ENCODE measurements at regions not wholly inside any gene's neighbourhood (a gene's known extent, or its start where the extent isn't known, plus 50 kb on each side); places are given as distances from the start of the nearest gene placed in this dataset.

DNA sequence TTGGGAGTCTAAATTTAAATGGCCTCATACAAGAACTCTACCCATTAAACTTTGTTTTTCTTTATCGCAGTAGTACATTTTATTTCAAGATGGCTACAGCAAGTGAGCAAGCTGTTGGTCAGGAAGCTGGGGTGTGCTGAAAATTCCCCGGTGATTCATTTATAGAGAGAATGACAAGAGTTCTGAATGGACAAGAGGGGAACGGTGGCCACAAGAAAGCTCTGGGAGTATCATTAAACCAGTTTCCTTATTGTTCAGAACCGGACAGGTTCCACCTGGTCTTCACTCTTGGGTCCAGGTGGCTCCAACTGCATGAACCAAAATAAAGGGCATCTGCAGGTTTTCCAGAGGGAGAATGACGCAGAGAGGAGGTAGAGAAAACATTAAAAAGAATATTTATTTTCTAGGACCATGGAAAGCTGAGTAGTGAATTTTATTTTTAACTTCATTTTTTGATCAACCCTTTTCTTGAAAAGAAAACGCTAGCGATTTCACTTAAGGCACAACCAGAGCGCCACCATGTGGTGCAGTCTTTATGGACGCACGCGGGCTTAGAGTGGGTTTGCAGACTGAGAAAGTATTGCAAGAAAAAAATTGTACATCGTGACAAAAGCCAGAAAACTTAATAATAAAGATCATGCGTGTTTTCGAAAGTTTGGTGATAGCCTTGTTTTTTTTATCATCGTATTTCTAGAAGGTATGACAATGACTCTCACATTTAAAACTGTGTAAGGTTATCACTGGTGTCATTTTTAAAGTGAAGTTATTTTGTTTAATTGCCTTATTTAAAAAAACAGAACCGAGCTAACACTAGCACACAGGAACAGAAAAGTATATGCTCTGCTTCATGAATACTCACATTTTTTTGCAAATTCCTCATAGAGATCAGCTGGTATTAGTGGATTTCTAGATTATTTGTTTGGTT lies 97.9 kb upstream of the NOL4 start (continued):
- no peak for TF ChIP-seq ZBTB7A (tag by site-specific recombination; IDR thresholded peaks at IDR 0.05; ENCODE audit: low read depth)

DNA sequence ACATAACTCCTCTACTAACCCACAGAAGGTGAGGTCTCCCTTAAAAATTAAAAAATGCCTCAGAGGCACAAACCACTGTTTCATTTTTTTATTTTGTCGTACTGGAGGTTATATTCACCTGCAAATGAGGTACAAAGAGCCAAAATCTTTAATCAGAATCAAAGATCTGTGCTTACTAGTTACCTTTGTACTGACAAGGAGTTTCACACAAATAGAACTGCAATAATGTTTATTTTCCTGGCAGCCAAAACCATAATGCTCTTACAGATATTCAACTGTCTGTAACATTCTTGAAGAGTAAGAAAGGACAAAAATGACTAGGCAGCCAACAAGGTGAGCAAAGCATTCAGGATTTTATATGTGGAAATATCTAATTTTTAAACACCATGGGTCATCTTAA lies 105.1 kb upstream of the NOL4 start:
- H3K9me3 ChIP-seq (ENCODE audit: control insufficient read depth, insufficient read depth, low read depth, low read length) = no peaks in the 10 kb centered on the region
- POLR2A ChIA-PET = no interaction called here
- H3K4me1 ChIP-seq (ENCODE audit: control insufficient read depth, insufficient read depth, low read length) = no peaks in the 10 kb centered on the region
- TF ChIP-seq ZBTB17 (tag by site-specific recombination; IDR thresholded peaks at IDR 0.05) (no peak), MYNN (tag by site-specific recombination; IDR thresholded peaks at IDR 0.05; ENCODE audit: borderline replicate concordance) (no peak), ZNF19 (tag by site-specific recombination; IDR thresholded peaks at IDR 0.05; ENCODE audit: low read depth) (no peak), GLIS1 (tag by site-specific recombination; IDR thresholded peaks at IDR 0.05) (no peak), ZNF140 (tag by site-specific recombination; IDR thresholded peaks at IDR 0.05) (no peak)
- TF ChIP-seq, protein P1, sequence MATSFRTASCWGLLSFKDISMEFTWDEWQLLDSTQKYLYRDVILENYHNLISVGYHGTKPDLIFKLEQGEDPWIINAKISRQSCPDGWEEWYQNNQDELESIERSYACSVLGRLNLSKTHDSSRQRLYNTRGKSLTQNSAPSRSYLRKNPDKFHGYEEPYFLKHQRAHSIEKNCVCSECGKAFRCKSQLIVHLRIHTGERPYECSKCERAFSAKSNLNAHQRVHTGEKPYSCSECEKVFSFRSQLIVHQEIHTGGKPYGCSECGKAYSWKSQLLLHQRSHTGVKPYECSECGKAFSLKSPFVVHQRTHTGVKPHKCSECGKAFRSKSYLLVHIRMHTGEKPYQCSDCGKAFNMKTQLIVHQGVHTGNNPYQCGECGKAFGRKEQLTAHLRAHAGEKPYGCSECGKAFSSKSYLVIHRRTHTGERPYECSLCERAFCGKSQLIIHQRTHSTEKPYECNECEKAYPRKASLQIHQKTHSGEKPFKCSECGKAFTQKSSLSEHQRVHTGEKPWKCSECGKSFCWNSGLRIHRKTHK (tag by site-specific recombination; IDR thresholded peaks at IDR 0.05) = no peak
- TF ChIP-seq, protein P2, sequence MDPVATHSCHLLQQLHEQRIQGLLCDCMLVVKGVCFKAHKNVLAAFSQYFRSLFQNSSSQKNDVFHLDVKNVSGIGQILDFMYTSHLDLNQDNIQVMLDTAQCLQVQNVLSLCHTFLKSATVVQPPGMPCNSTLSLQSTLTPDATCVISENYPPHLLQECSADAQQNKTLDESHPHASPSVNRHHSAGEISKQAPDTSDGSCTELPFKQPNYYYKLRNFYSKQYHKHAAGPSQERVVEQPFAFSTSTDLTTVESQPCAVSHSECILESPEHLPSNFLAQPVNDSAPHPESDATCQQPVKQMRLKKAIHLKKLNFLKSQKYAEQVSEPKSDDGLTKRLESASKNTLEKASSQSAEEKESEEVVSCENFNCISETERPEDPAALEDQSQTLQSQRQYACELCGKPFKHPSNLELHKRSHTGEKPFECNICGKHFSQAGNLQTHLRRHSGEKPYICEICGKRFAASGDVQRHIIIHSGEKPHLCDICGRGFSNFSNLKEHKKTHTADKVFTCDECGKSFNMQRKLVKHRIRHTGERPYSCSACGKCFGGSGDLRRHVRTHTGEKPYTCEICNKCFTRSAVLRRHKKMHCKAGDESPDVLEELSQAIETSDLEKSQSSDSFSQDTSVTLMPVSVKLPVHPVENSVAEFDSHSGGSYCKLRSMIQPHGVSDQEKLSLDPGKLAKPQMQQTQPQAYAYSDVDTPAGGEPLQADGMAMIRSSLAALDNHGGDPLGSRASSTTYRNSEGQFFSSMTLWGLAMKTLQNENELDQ (tag by site-specific recombination; IDR thresholded peaks at IDR 0.05; ENCODE audit: low read depth) = no peak
- CTCF ChIA-PET = no interaction called here
- no peak overlapping the region for H3K27ac ChIP-seq (ENCODE audit: extremely low read depth, low read depth, low read length)
- peaks cover 0 to 24% of the 10 kb centered on the region in 2 experiments; a peak in 1 of 3 replicates for H3K36me3 ChIP-seq (ENCODE audit: control insufficient read depth in 2 of 2, insufficient read depth in 1 of 2, low read length in 2 of 2)
- H3K4me3 ChIP-seq (ENCODE audit: low read depth, low read length) = no peak overlapping the region

DNA sequence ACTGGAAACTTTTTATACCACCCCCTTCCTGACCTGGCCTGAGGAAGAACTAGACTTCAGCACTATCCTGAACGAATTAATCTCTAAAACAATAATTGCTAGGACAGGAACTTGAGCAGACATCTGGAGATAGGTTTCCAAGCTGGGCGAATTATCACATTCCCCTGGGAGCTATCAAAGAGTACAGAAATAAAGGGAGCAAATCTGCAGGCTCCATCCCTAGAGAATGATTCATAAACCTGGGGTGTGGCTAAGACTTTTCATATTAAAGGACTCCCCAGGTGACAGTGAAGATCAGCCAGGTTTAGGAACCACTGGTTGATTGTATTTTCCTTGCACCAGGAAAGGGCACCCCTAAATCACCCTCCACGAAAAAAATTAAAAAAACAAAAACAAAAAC lies 105.6 kb upstream of the NOL4 start:
- ChIA-PET POLR2A (no interaction called here), CTCF (no interaction called here)
- H3K4me3 ChIP-seq (ENCODE audit: low read depth, low read length) = no peak overlapping the region
- no peak overlapping the region for H3K27ac ChIP-seq (ENCODE audit: extremely low read depth, low read depth, low read length)
- no peaks in the 10 kb centered on the region for H3K4me1 ChIP-seq (ENCODE audit: control insufficient read depth, insufficient read depth, low read length)
- no peaks in the 10 kb centered on the region for H3K9me3 ChIP-seq (ENCODE audit: control insufficient read depth, insufficient read depth, low read depth, low read length)
- H3K36me3 ChIP-seq (ENCODE audit: control insufficient read depth in 2 of 2, insufficient read depth in 1 of 2, low read length in 2 of 2) = peaks cover 0 to 24% of the 10 kb centered on the region in 2 experiments; a peak in 1 of 3 replicates
- TF ChIP-seq KLF8 (tag by site-specific recombination; IDR thresholded peaks at IDR 0.05) = no peak
- no peak for TF ChIP-seq ZNF510 (tag by site-specific recombination; IDR thresholded peaks at IDR 0.05; ENCODE audit: insufficient replicate concordance)
- no peak for TF ChIP-seq ZNF701 (tag by site-specific recombination; IDR thresholded peaks at IDR 0.05)
- TF ChIP-seq ZNF169 (tag by site-specific recombination; IDR thresholded peaks at IDR 0.05) = no peak
- TF ChIP-seq, protein P3, sequence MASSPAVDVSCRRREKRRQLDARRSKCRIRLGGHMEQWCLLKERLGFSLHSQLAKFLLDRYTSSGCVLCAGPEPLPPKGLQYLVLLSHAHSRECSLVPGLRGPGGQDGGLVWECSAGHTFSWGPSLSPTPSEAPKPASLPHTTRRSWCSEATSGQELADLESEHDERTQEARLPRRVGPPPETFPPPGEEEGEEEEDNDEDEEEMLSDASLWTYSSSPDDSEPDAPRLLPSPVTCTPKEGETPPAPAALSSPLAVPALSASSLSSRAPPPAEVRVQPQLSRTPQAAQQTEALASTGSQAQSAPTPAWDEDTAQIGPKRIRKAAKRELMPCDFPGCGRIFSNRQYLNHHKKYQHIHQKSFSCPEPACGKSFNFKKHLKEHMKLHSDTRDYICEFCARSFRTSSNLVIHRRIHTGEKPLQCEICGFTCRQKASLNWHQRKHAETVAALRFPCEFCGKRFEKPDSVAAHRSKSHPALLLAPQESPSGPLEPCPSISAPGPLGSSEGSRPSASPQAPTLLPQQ (tag by site-specific recombination; IDR thresholded peaks at IDR 0.05) = no peak
- TF ChIP-seq ZNF341 (tag by site-specific recombination; IDR thresholded peaks at IDR 0.05; ENCODE audit: low read depth) = no peak
- TF ChIP-seq ZNF146 (tag by site-specific recombination; IDR thresholded peaks at IDR 0.05) = no peak
- no peak for TF ChIP-seq SP3 (tag by site-specific recombination; IDR thresholded peaks at IDR 0.05)
- no peak for TF ChIP-seq ZNF155 (tag by site-specific recombination; IDR thresholded peaks at IDR 0.05)
- no peak for TF ChIP-seq ZNF366 (tag by site-specific recombination; conservative IDR thresholded peaks at IDR 0.05)
- no peak for TF ChIP-seq HOXD13 (CRISPR knock-in tag; IDR thresholded peaks at IDR 0.05; ENCODE audit: borderline replicate concordance)
- no peak for TF ChIP-seq ZNF221 (tag by site-specific recombination; IDR thresholded peaks at IDR 0.05; ENCODE audit: borderline replicate concordance)
- TF ChIP-seq, protein P4, sequence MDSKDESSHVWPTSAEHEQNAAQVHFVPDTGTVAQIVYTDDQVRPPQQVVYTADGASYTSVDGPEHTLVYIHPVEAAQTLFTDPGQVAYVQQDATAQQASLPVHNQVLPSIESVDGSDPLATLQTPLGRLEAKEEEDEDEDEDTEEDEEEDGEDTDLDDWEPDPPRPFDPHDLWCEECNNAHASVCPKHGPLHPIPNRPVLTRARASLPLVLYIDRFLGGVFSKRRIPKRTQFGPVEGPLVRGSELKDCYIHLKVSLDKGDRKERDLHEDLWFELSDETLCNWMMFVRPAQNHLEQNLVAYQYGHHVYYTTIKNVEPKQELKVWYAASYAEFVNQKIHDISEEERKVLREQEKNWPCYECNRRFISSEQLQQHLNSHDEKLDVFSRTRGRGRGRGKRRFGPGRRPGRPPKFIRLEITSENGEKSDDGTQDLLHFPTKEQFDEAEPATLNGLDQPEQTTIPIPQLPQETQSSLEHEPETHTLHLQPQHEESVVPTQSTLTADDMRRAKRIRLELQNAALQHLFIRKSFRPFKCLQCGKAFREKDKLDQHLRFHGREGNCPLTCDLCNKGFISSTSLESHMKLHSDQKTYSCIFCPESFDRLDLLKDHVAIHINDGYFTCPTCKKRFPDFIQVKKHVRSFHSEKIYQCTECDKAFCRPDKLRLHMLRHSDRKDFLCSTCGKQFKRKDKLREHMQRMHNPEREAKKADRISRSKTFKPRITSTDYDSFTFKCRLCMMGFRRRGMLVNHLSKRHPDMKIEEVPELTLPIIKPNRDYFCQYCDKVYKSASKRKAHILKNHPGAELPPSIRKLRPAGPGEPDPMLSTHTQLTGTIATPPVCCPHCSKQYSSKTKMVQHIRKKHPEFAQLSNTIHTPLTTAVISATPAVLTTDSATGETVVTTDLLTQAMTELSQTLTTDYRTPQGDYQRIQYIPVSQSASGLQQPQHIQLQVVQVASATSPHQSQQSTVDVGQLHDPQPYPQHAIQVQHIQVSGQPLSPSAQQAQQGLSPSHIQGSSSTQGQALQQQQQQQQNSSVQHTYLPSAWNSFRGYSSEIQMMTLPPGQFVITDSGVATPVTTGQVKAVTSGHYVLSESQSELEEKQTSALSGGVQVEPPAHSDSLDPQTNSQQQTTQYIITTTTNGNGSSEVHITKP (tag by site-specific recombination; IDR thresholded peaks at IDR 0.05) = no peak
- no peak for TF ChIP-seq ZNF16 (tag by site-specific recombination; IDR thresholded peaks at IDR 0.05; ENCODE audit: low read depth)
- no peak for TF ChIP-seq IKZF3 (tag by site-specific recombination; IDR thresholded peaks at IDR 0.05)

Measured in HEK293 (cell line).